GM21576 (cell line): ENCODE measurements at regions not wholly inside any gene's neighbourhood (a gene's known extent, or its start where the extent isn't known, plus 50 kb on each side); places are given as distances from the start of the nearest gene placed in this dataset.

Source experiments
- ATAC-seq: cut with Tn5 transposase; IDR thresholded peaks from one replicate; pipeline ENCODE4 v1.9.1; 2021; ENCODE audit warnings: mild to moderate bottlenecking, moderate library complexity; ENCODE audit not compliant: unreplicated experiment

GRCh38 chr4:59973492-59973891 lies 1226.6 kb upstream of the ADGRL3 start:
- ATAC-seq, result no peak

DNA sequence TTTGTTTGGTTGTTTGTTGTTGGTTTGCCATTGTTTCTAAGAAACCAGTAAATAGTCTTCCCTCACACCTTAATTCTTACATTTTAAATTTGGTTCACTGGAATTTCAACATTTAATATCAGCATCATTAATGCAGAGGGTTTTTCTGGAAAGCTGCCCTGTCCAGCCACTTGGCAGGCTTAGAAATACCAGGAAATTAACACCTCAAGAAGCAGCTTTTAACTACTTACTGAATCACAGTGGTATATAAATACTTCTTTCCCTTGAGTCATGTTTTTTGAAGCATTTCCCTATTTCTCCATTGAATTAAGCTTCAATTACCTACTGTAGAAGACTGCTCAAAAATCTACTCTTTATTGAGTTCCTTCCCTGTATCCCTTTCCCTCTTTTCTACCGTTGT lies 1221.1 kb upstream of the ADGRL3 start:
- ATAC-seq, result no peak

DNA sequence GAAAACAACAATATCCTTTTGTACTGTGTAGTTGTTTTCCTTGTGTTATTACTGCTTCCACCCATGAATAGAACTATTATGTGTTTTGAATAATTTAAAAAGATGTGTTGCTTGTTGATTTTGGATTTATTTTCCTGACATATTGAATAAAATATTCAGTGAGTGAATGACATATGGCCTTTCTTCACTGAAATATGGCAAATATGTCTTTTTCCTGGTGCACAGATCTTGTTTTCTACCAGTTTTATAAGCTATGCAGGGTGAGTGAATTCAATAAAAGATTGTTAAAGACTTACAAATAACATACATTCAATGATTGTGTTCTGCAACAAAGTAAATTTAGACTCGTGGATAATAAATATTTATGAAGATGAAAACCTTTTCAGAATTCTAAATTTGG lies 1216.3 kb upstream of the ADGRL3 start:
- ATAC-seq, result no peak

- no peak for ATAC-seq
Observed at GRCh38 chr4:59987289-59987688, 1212.8 kb upstream of the ADGRL3 start.

DNA sequence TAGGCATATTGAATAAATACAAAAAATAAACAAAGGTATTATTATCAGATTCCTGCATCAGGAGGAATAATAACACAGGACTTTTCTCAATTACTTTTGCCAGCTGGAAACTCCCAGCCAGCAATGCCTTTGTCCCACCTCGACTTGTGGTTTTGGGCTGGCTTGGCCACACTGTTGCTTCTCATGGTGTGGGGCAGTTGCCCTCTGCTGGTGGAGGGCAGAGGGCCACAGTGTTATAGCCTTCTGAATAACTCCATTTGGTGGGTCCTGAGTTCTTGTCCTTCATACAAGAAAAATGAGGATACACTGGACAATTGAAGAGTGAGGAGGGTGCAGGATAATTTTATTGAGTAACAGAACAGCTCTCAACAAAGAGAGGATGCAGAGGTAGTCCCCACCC lies 1206.0 kb upstream of the ADGRL3 start:
- no peak for ATAC-seq

GRCh38 chr4:60002603-60003337 lies 1197.4 kb upstream of the ADGRL3 start:
- ATAC-seq, result no peak

- no peak for ATAC-seq
Observed at GRCh38 chr4:60013464-60014184, 1186.5 kb upstream of the ADGRL3 start.

DNA sequence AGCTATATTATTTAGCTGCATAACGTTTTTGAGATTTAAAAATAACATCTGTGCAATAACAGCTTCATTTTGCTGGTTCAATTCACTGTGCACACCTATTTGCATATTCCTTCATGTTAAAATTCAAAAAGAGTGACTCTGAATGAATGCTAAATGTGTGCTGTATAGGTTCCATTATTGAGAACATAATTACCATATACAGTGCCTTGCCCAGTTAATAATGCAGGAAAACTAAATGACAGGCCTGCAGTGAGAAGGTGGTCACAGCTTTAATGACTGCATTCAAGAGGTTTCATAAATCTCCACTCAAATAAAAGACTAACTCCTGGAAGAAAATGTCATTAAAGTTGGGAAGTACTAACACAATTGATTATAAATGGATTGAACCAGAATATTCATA lies 1183.2 kb upstream of the ADGRL3 start:
- ATAC-seq, result no peak

DNA sequence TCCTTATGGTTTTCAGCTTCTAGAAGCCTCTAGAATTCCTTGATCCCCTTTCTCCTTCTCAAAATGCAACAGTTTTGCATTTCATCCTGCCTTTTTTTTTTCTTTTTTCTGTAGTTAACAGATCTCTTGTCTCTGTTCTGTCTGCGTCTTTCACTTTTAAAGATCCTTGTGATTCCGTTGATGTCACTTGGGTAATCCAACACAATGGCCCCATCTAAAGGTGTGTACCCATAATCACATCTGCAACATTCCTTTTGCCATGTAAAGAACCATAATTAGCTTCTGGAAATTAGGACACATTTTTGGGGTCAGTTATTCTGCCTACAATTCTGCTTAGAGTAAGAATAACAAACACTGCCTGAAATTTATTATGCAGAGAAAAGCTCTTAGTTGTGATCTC lies 1180.9 kb upstream of the ADGRL3 start:
- ATAC-seq, result no peak

- no peak for ATAC-seq
Observed at GRCh38 chr4:60019946-60020345, 1180.2 kb upstream of the ADGRL3 start.

DNA sequence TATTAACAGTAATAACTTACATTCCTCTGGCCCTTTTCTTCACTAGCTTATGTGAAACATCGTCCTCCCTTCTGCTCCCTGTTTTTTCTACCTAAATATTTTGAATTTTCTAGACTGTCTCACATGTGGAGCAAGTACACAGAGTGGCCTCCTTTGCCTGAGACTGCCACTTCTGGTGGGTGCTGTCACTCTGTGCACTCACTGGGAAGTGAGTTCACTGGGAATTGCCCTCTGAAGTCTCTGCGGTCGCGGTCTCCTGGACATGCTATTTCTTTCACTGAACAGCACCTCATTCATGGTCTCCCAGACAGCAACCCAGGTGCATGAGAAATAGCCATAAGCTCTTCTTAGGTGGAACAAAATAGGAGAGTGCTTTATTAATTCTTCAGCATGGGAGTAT lies 1179.7 kb upstream of the ADGRL3 start:
- ATAC-seq, result no peak

- ATAC-seq, result no peak
Observed at GRCh38 chr4:60033826-60034225, 1166.3 kb upstream of the ADGRL3 start.

DNA sequence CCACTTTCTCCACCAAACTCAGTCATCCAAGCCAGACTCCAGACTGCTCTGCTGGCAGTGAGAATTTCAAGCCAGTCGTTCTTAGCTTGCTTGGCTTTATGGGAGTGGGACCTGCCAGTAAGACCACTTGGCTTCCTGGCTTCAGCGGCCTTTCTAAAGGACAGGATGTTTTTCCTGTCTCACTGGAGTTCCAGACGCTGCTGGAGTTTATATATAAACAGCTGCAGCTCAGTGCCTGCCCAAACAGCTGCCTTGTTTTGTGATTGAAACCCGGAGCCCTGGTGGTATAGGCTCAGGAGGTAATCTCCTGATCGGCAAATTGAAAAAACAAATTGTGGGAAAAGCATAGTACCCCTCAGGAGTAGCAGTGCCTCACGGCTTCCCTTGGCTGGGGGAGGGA lies 1165.8 kb upstream of the ADGRL3 start:
- ATAC-seq, result no peak

DNA sequence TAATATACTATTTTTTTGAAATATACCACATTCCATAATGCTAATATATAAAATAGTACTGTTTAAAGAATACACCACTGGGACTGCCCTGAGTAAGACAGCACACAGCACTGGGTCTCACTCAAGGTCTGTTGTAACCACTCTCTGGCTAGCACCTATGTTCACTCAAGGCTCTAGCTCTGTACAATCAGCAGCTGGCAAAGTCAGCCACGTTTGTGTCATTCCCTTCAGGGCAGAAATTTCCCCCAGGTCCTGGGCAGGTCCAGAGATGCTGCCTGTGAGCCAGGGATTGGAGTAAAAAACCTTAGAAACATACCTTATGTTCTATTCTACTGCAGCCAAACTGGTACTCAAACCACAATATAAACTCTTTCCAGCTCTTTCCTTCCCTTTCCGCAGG lies 1160.2 kb upstream of the ADGRL3 start:
- ATAC-seq, result no peak

DNA sequence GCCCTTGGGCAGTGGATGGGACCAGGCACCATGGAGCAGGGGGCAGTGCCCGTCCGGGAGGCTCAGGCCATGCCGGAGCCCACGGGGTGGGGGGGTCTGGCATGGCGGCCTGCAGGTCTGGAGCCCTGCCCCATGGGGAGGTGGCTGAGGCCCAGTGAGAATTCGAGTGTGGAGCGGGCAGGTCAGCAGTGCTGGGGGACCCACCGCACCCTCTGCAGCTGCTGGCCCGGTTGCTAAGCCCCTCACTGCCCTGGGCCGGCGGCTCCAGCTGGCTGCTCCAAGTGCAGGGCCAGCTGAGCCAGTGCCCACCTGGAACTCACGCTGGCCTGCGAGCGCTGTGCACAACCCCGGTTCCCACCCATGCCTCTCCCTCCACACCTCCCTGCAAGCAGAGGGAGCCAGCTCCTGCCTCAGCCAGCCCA lies 1157.9 kb upstream of the ADGRL3 start:
- ATAC-seq, result no peak

GRCh38 chr4:60042941-60043340 lies 1157.2 kb upstream of the ADGRL3 start:
- no peak for ATAC-seq

GRCh38 chr4:60078984-60079383 lies 1121.1 kb upstream of the ADGRL3 start:
- ATAC-seq, result no peak

DNA sequence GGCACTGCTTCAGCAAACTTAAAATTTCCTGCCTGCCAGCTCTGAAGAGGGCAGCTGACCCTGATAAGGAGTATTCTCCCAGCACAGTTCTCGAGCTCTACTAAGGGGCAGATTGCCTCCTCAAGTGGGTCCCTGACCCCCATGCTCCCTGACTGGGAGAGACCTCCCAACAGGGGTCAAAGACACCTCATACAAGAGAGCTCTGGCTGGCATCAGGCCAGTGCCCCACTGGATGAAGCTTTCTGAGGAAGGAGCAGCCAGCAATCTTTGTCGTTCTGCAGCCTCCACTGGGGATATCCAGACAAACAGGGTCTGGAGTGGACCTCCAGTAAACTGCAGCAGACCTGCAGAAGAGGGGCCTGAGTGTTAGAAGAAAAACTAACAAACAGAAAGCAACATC lies 1118.3 kb upstream of the ADGRL3 start:
- ATAC-seq, result no peak

- no peak for ATAC-seq
Observed at GRCh38 chr4:60088807-60089486, 1111.2 kb upstream of the ADGRL3 start.

- no peak for ATAC-seq
Observed at GRCh38 chr4:60089546-60090273, 1110.4 kb upstream of the ADGRL3 start.

- no peak for ATAC-seq
Observed at GRCh38 chr4:60096676-60097075, 1103.5 kb upstream of the ADGRL3 start.
